ENCODE measurements at regions not wholly inside any gene's neighbourhood (a gene's known extent, or its start where the extent isn't known, plus 50 kb on each side); places are given as distances from the start of the nearest gene placed in this dataset.

- Histone ChIP-seq H3K4me1 (no peaks in the 10 kb centered on the region), H3K4me3 (no peak overlapping the region), H3K36me3 (no peaks in the 10 kb centered on the region), H3K27ac (no peak overlapping the region), H3K27me3 (no peaks in the 10 kb centered on the region), H3K9me3 (no peaks in the 10 kb centered on the region)
- TF ChIP-seq POLR2A (IDR thresholded peaks at IDR 0.05) (no peak), POLR2AphosphoS5 (IDR thresholded peaks at IDR 0.05) (no peak), CTCF (IDR thresholded peaks at IDR 0.05) (no peak), EP300 (IDR thresholded peaks at IDR 0.05) (no peak)
- DNase-seq (no peak), ATAC-seq (ENCODE audit: low FRiP score in 2 of 2) (no peak)
- WGBS, 2 donors, result 45 to 75% methylated on average over 3 of the region's 3 CpGs
These were observed 110.1 kb upstream of the ABCA1 start for GRCh38 chr9:105038051-105038450.

- WGBS, 2 donors, result 63 to 71% methylated on average over 3 of the region's 3 CpGs
- TF ChIP-seq POLR2A (IDR thresholded peaks at IDR 0.05), result no peak
- Histone ChIP-seq H3K27ac (no peak overlapping the region), H3K27me3 (no peaks in the 10 kb centered on the region), H3K4me3 (no peak overlapping the region), H3K4me1 (no peaks in the 10 kb centered on the region), H3K36me3 (no peaks in the 10 kb centered on the region), H3K9me3 (no peaks in the 10 kb centered on the region)
- DNase-seq, result no peak
- ATAC-seq (ENCODE audit: low FRiP score in 2 of 2), result no peak
These were observed 111.3 kb upstream of the ABCA1 start for GRCh38 chr9:105039175-105039799.

GRCh38 chr9:105043370-105043936 lies 115.5 kb upstream of the ABCA1 start:
- H3K4me3 ChIP-seq, result no peak overlapping the region
- DNase-seq (no peak), ATAC-seq (ENCODE audit: low FRiP score in 2 of 2) (no peak)
- H3K27ac ChIP-seq, result no peak overlapping the region
- no peaks in the 10 kb centered on the region for H3K9me3 ChIP-seq
- TF ChIP-seq EP300 (IDR thresholded peaks at IDR 0.05), result no peak
- 77 to 82% methylated on average over 3 of the region's 3 CpGs for WGBS, 2 donors
- no peaks in the 10 kb centered on the region for H3K36me3 ChIP-seq
- no peaks in the 10 kb centered on the region for H3K27me3 ChIP-seq
- no peaks in the 10 kb centered on the region for H3K4me1 ChIP-seq

GRCh38 chr9:105044518-105044917 lies 116.6 kb upstream of the ABCA1 start:
- H3K4me3 ChIP-seq, result no peak overlapping the region
- no peak overlapping the region for H3K27ac ChIP-seq
- DNase-seq (no peak), ATAC-seq (ENCODE audit: low FRiP score in 2 of 2) (no peak)
- H3K4me1 ChIP-seq, result no peaks in the 10 kb centered on the region
- H3K27me3 ChIP-seq, result no peaks in the 10 kb centered on the region
- H3K36me3 ChIP-seq, result no peaks in the 10 kb centered on the region
- WGBS, 2 donors, result 79 to 80% methylated on average over 2 of the region's 2 CpGs
- no peaks in the 10 kb centered on the region for H3K9me3 ChIP-seq
- TF ChIP-seq POLR2AphosphoS5 (IDR thresholded peaks at IDR 0.05), result no peak
- no peak for TF ChIP-seq EP300 (IDR thresholded peaks at IDR 0.05)
- TF ChIP-seq CTCF (IDR thresholded peaks at IDR 0.05), result no peak
- TF ChIP-seq POLR2A (IDR thresholded peaks at IDR 0.05), result no peak

GRCh38 chr9:105046907-105047741 lies 119.2 kb upstream of the ABCA1 start:
- no peaks in the 10 kb centered on the region for H3K9me3 ChIP-seq
- no peaks in the 10 kb centered on the region for H3K4me1 ChIP-seq
- no peak for ATAC-seq (ENCODE audit: low FRiP score in 2 of 2)
- 98% methylated on average over 2 of the region's 2 CpGs for WGBS, 2 donors
- no peaks in the 10 kb centered on the region for H3K36me3 ChIP-seq
- DNase-seq, result no peak
- H3K27me3 ChIP-seq, result no peaks in the 10 kb centered on the region
- H3K4me3 ChIP-seq, result no peak overlapping the region
- no peak for TF ChIP-seq EP300 (IDR thresholded peaks at IDR 0.05)
- H3K27ac ChIP-seq, result no peak overlapping the region

- TF ChIP-seq POLR2AphosphoS5 (IDR thresholded peaks at IDR 0.05), result no peak
- no peak for TF ChIP-seq EP300 (IDR thresholded peaks at IDR 0.05)
- no peak for TF ChIP-seq CTCF (IDR thresholded peaks at IDR 0.05)
- no peak for TF ChIP-seq POLR2A (IDR thresholded peaks at IDR 0.05)
- no peaks in the 10 kb centered on the region for H3K27me3 ChIP-seq
- WGBS, 2 donors, result 82 to 87% methylated on average over 2 of the region's 2 CpGs
- ATAC-seq (ENCODE audit: low FRiP score in 2 of 2) (no peak), DNase-seq (no peak)
- H3K4me1 ChIP-seq, result no peaks in the 10 kb centered on the region
- H3K9me3 ChIP-seq, result no peaks in the 10 kb centered on the region
- no peak overlapping the region for H3K27ac ChIP-seq
- H3K36me3 ChIP-seq, result no peaks in the 10 kb centered on the region
- no peak overlapping the region for H3K4me3 ChIP-seq
These were observed 119.7 kb upstream of the ABCA1 start for GRCh38 chr9:105047742-105048041.

Measured in upper lobe of left lung (tissue), 6 donors.